22Rv1 (cell line): ENCODE measurements at regions not wholly inside any gene's neighbourhood (a gene's known extent, or its start where the extent isn't known, plus 50 kb on each side); places are given as distances from the start of the nearest gene placed in this dataset.

Source experiments
- H3K27ac ChIP-seq: fragments of 450-650 bp; 2 replicates; pipeline ENCODE4 v1.5.1; 2017
- ZFX ChIP-seq: fragments of 450-650 bp; IDR thresholded peaks from 2 replicates; pipeline ENCODE4 v1.6.1; 2017; ENCODE audit warnings: antibody characterized with exemption, borderline replicate concordance
- TF ChIP-seq, protein P1 (sequence below): fragments of 450-650 bp; IDR thresholded peaks from 2 replicates; pipeline ENCODE4 v1.5.1; 2017; ENCODE audit warnings: mild to moderate bottlenecking

DNA sequence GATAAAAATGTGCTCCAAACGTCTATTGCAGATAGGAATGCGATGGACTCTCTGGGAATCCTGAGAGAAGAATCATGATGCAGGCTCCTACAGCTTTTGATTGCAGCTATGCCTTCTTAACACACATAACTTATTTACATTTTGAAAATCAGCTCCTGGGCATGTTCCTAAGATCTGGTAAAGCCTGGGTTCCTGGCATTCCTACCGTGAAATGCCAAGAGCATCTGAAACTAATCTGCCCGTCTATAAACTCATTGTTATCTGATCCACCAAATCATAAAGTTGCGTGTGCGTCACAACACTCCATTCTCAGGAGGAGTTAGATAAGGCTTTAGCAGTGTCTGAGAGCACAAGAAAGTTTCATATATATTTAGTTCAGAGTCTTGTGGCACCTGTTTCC lies 79.0 kb upstream of the VGLL3 start:
- no peak for TF ChIP-seq ZFX
- TF ChIP-seq, protein P1, sequence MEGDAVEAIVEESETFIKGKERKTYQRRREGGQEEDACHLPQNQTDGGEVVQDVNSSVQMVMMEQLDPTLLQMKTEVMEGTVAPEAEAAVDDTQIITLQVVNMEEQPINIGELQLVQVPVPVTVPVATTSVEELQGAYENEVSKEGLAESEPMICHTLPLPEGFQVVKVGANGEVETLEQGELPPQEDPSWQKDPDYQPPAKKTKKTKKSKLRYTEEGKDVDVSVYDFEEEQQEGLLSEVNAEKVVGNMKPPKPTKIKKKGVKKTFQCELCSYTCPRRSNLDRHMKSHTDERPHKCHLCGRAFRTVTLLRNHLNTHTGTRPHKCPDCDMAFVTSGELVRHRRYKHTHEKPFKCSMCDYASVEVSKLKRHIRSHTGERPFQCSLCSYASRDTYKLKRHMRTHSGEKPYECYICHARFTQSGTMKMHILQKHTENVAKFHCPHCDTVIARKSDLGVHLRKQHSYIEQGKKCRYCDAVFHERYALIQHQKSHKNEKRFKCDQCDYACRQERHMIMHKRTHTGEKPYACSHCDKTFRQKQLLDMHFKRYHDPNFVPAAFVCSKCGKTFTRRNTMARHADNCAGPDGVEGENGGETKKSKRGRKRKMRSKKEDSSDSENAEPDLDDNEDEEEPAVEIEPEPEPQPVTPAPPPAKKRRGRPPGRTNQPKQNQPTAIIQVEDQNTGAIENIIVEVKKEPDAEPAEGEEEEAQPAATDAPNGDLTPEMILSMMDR: no peak
- H3K27ac ChIP-seq: no peak overlapping the region

DNA sequence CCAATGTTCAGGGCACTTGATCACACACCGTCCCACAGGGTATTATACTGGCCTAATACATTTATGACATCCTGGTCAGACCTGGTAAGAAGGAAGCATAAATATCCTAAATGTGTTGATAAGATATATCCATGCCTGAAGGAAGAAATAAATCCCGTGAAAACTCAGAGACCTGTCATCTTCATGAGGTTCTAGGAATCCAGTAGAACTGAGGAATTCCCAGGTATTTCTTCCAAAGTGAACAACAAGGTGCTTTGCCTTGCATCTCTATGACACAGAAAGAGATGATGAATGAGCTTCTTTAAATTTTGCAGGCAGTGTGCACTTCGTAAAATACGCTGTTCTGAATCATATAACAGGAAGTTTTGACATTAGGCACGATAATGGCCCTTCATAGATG lies 78.1 kb upstream of the VGLL3 start:
- TF ChIP-seq, protein P1: no peak
- no peak for TF ChIP-seq ZFX
- no peak overlapping the region for H3K27ac ChIP-seq

DNA sequence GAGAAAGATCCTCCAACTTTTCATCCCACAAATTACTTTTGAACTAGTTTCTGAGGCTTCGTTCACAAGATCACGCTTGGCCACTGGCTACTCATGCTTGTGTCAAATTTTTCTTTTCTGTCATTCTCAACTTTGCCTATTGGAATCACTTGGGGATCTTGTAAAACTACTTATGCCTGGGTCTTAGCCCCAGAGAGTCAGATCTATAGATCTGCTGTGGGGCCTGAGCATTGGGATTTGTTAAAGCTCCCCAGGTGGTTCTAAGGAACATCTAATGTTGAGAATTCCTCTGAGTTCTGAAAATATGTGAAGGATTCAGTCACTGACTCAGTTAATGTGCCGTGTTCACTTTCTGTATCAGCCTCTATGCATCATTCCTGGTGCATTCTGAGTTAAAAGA lies 71.7 kb upstream of the VGLL3 start:
- TF ChIP-seq, protein P1: no peak
- TF ChIP-seq ZFX: no peak
- no peak overlapping the region for H3K27ac ChIP-seq

DNA sequence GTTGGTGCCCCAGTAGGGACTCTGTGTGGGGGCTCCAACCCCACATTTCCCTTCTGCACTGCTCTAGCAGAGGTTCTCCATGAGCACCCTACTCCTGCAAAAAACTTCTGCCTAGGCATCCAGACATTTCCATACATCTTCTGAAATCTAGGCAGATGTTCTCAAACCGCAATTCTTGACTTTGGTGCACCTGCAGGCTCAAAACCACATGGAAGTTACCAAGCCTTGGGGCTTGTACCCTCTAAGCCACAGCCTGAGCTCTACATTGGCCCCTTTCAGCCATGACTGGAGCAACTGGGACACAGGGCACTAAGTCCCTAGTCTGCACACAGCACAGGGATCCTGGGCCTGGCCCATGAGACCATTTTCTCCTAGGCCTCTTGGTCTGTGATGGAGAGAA lies 66.5 kb upstream of the VGLL3 start:
- TF ChIP-seq ZFX: no peak
- TF ChIP-seq, protein P1: no peak

DNA sequence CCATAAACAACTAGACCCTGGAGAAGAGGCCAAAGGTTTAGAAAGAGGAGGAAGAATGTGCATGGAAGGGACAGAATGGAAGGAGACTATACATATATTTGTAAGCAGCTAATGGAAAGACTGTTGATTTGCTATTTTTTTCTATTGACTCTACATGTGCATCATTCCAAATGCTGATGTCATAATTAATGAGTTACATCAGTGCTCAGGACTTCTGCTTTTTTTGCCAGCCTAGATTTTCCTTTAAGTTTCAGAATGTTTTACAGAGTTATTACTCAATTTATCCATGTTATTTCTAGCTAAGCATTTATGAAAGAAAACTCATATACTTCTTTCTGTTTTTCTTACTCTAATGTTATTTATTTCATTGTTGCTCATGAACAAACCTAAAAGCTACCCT lies 62.6 kb upstream of the VGLL3 start:
- H3K27ac ChIP-seq: no peak overlapping the region
- TF ChIP-seq, protein P1: no peak
- no peak for TF ChIP-seq ZFX

More for the DNA sequence above, 66.5 kb upstream of the VGLL3 start:
- H3K27ac ChIP-seq: no peak overlapping the region

DNA sequence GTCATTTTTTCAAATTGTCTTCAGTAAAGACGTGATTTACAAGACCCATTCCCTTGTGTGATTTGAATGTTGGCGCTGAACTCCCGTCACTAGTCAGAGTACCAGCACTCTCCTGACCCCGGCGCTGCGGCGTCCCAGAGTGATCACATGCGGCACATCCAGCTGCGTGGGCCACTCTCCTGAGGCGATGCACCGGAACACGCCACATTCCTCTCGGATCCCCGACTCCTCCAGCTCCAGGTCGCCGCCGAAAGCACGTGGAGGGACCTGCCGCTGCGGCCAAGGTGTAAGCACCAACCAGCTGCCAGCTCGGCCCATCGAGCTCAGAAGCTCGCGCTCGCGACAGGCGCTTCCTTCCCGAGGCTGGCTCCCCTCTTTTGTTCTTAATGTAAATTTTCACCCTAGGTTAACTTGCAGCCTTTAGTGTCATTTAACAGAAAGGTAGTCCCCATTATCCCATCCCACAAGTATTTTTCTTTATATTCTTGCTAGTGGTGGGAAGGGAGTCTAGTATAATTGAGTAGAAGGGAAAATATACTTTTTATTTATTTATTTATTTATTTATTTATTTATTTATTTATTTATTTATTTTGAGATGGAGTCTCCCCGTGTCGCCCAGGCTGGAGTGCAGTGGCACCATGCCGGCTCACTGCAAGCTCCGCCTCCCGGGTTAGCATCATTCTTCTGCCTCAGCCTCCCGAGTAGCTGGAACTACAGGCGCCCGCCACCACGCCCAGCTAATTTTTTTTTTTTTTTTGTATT lies 61.7 kb upstream of the VGLL3 start:
- no peak for TF ChIP-seq ZFX
- TF ChIP-seq, protein P1: no peak
- H3K27ac ChIP-seq: no peak overlapping the region

DNA sequence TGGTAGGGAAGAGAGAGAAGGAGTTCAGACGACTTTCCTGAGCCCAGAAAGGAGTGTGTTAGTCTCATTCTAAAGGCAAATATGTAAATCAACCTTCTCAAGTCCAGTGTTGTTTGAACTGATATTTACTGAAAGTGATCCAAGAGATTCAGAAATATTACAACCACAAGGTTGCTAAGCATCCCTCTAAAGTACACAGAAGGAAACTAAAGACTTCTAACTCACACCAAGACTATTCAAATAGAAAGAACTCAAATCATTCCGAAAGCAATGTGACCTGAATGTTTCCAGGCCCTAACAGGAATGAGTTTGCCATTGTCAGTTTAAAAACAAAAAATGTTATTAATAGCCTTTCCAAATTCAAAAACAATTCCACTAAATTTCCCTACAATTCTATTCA lies 56.9 kb upstream of the VGLL3 start:
- no peak for TF ChIP-seq ZFX
- TF ChIP-seq, protein P1: no peak
- no peak overlapping the region for H3K27ac ChIP-seq
